HFF-Myc (cell line): ENCODE measurements at regions not wholly inside any gene's neighbourhood (a gene's known extent, or its start where the extent isn't known, plus 50 kb on each side); places are given as distances from the start of the nearest gene placed in this dataset.

Source experiments
- DNase-seq: peaks from one replicate; pipeline ENCODE4 v3.0.0-alpha.2; 2011; ENCODE audit warnings: low read depth; ENCODE audit errors: extremely low read depth
- H3K4me3 ChIP-seq: replicated peaks from 2 replicates; pipeline ENCODE4 v1.5.1; 2011; ENCODE audit warnings: low read depth, mild to moderate bottlenecking, control low read depth, low read length
- TF ChIP-seq, protein P1 (sequence below): IDR thresholded peaks from 2 replicates; pipeline ENCODE4 v1.5.1; 2012; ENCODE audit warnings: mild to moderate bottlenecking, low read depth, low read length, control low read depth; ENCODE audit errors: missing control alignments

DNA sequence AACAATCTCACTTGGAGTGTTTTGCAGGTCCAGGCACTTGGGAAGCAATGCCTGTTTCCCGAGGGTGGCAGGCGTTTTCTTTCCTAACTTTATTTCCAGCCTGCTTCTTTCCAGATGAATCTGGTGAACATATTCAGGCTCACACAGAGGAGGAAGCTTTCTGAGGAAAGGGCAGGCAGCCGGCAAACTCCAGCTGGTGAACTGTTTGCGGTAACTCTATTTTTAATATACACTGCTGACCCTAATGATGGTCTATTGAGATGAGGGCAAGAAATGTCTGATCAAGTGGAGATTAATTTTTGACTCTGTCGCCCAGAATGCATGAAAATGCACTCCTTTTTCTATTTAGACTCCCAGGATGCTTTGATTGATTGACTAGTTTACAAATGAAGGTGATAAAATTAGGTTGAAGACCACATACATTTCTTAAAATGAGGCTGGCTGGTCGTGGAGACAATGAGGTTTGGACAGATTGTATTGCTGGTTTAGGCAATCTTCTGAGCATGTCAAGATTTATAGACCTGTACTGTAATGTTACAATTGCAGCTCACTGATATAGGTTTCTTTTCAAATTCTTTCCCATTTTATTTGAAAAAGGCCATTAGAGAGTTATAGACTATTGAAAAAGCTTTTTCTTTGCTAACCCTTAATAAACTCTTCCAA, 153.8 kb downstream of the ATG4C start:
- DNase-seq, result no peak
- TF ChIP-seq, protein P1, sequence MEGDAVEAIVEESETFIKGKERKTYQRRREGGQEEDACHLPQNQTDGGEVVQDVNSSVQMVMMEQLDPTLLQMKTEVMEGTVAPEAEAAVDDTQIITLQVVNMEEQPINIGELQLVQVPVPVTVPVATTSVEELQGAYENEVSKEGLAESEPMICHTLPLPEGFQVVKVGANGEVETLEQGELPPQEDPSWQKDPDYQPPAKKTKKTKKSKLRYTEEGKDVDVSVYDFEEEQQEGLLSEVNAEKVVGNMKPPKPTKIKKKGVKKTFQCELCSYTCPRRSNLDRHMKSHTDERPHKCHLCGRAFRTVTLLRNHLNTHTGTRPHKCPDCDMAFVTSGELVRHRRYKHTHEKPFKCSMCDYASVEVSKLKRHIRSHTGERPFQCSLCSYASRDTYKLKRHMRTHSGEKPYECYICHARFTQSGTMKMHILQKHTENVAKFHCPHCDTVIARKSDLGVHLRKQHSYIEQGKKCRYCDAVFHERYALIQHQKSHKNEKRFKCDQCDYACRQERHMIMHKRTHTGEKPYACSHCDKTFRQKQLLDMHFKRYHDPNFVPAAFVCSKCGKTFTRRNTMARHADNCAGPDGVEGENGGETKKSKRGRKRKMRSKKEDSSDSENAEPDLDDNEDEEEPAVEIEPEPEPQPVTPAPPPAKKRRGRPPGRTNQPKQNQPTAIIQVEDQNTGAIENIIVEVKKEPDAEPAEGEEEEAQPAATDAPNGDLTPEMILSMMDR, result no peak
- no peak overlapping the region for H3K4me3 ChIP-seq

GRCh38 chr1:62941780-62942179, 157.8 kb downstream of the ATG4C start:
- H3K4me3 ChIP-seq, result no peak overlapping the region
- TF ChIP-seq, protein P1, result no peak
- DNase-seq, result no peak

DNA sequence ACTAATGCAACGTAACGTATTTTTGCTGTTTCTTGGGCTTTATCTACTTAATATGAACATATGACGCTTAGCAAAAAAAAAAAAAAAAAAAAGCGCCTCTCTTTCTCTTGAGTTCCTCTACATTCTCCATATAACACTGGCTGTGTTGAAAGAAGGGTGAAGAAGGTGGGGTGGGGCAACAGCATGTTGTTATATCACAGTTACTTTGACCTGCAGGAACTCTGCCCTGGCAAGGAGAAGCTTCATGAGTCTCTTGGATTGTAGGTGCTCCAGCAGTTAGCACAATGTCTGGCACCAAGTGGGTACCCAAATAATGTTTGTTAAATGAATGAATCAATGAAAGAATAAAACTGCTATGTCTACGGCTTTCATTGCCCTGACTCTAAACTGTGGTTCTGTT, 162.6 kb downstream of the ATG4C start:
- TF ChIP-seq, protein P1, result no peak
- DNase-seq, result no peak
- H3K4me3 ChIP-seq, result no peak overlapping the region

GRCh38 chr1:62951428-62951827, 167.5 kb downstream of the ATG4C start:
- TF ChIP-seq, protein P1, result no peak
- no peak overlapping the region for H3K4me3 ChIP-seq
- no peak for DNase-seq

- H3K4me3 ChIP-seq, result no peak overlapping the region
- TF ChIP-seq, protein P1, result no peak
- DNase-seq, result no peak
Observed at GRCh38 chr1:62952596-62952995, 168.7 kb downstream of the ATG4C start.

- TF ChIP-seq, protein P1, result no peak
- DNase-seq, result no peak
Observed at GRCh38 chr1:62953633-62954032, 169.7 kb downstream of the ATG4C start.

GRCh38 chr1:62954758-62955157, 170.8 kb downstream of the ATG4C start:
- DNase-seq, result peak; percentile 5
- TF ChIP-seq, protein P1, result no peak

More at GRCh38 chr1:62953633-62954032, 169.7 kb downstream of the ATG4C start:
- H3K4me3 ChIP-seq, result no peak overlapping the region

More at GRCh38 chr1:62954758-62955157, 170.8 kb downstream of the ATG4C start:
- no peak overlapping the region for H3K4me3 ChIP-seq
